ENCODE measurements at regions not wholly inside any gene's neighbourhood (a gene's known extent, or its start where the extent isn't known, plus 50 kb on each side); places are given as distances from the start of the nearest gene placed in this dataset.

DNA sequence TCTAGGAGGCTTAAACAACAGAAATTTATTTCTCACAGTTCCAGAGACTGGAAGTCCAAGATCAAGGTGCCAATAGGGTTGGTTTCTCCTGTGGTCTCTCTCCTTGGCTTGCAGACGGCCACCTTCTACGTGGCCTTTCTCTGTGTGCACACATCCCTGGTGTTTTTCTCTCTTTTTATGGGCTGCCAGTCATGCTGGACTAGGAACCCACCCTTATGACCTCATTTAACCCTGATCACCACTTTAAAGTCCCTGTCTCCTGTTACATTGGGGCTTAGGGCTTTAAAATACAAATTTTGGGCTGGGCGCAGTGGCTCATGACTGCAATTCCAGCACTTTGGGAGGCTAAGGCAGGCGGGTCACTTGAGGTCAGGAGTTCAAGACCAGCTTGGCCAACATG, 157.1 kb downstream of the TLE1 start:
- ATAC-seq (no peak), DNase-seq (no peak)
- in situ Hi-C loops (cut with MboI; ENCODE audit: low sequenced_read_pairs in 4 of 4) = loop anchor here in 1 of 4 donors (5.0 kb wide), 1 partner anchor 150 kb away; no protein-coding TSS in a partner anchor
- H3K9me3 ChIP-seq = no peaks in the 10 kb centered on the region
- H3K27me3 ChIP-seq = no peaks in the 10 kb centered on the region
- H3K4me1 ChIP-seq = peaks cover under 1 to 5% of the 10 kb centered on the region in 2 donors
- H3K27ac ChIP-seq = no peak overlapping the region
- H3K4me3 ChIP-seq = no peak overlapping the region
- intact Hi-C loops (cut with DNase I; ENCODE audit: low total_unique reads) = no loop called here
- TF ChIP-seq POLR2A (IDR thresholded peaks at IDR 0.05) (no peak), CTCF (IDR thresholded peaks at IDR 0.05 in 4 of 5, conservative IDR thresholded peaks at IDR 0.05 in 1 of 5) (no peak)
- no peaks in the 10 kb centered on the region for H3K36me3 ChIP-seq

- H3K27me3 ChIP-seq = no peaks in the 10 kb centered on the region
- DNase-seq (no peak), ATAC-seq (no peak)
- intact Hi-C loops (cut with DNase I; ENCODE audit: low total_unique reads) = no loop called here
- H3K4me3 ChIP-seq = no peak overlapping the region
- no peaks in the 10 kb centered on the region for H3K9me3 ChIP-seq
- no peak for TF ChIP-seq CTCF (IDR thresholded peaks at IDR 0.05 in 4 of 5, conservative IDR thresholded peaks at IDR 0.05 in 1 of 5)
- TF ChIP-seq POLR2A (IDR thresholded peaks at IDR 0.05) = no peak
- in situ Hi-C loops (cut with MboI; ENCODE audit: low sequenced_read_pairs in 4 of 4) = loop anchor here in 1 of 4 donors (5.0 kb wide), 1 partner anchor 151 kb away; no protein-coding TSS in a partner anchor
- no peak overlapping the region for H3K27ac ChIP-seq
- no peaks in the 10 kb centered on the region for H3K36me3 ChIP-seq
- peaks cover 0 to under 1% of the 10 kb centered on the region in 2 donors for H3K4me1 ChIP-seq
Measured at GRCh38 chr9:81531511-81531910, 157.8 kb downstream of the TLE1 start.

- Histone ChIP-seq H3K9me3 (no peaks in the 10 kb centered on the region), H3K27me3 (no peaks in the 10 kb centered on the region), H3K36me3 (no peaks in the 10 kb centered on the region), H3K27ac (no peak overlapping the region), H3K4me1 (no peaks in the 10 kb centered on the region), H3K4me3 (no peak overlapping the region)
- ATAC-seq = no peak
- intact Hi-C loops (cut with DNase I; ENCODE audit: low total_unique reads) = no loop called here
- TF ChIP-seq POLR2A (IDR thresholded peaks at IDR 0.05) (no peak), CTCF (IDR thresholded peaks at IDR 0.05 in 4 of 5, conservative IDR thresholded peaks at IDR 0.05 in 1 of 5) (no peak)
- in situ Hi-C loops (cut with MboI; ENCODE audit: low sequenced_read_pairs in 4 of 4) = loop anchor here in 1 of 4 donors (5.0 kb wide), 1 partner anchor 151 kb away; no protein-coding TSS in a partner anchor
- DNase-seq = no peak
Measured at GRCh38 chr9:81530846-81531245, 158.5 kb downstream of the TLE1 start.

DNA sequence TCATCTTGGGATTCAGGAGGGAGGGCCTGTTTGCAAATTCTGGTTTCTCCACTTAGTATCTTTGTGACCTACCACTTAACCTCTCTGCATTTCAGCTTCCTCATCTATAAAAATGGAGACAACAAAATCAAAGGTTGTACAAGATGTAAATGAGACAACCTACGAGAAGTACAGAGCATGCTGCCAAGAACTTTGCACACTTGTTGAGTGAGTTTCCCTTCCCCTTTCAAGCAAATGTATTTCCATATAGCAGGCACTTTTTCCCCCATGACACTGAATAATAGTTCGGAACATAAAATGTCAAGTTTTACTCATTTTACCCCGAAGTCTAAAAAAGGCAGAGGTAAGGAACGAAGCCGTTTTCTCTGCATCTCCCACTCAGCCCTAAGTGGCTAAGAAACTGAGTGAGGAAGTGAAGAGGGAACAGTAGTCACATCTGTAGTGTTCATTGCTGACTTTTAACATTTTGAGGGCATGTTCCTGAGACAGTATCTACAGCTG, 159.0 kb downstream of the TLE1 start:
- Histone ChIP-seq H3K27ac (no peak overlapping the region), H3K9me3 (no peaks in the 10 kb centered on the region), H3K4me1 (no peaks in the 10 kb centered on the region), H3K27me3 (no peaks in the 10 kb centered on the region), H3K4me3 (no peak overlapping the region), H3K36me3 (no peaks in the 10 kb centered on the region)
- DNase-seq (no peak), ATAC-seq (no peak)
- intact Hi-C loops (cut with DNase I; ENCODE audit: low total_unique reads) = no loop called here
- in situ Hi-C loops (cut with MboI; ENCODE audit: low sequenced_read_pairs in 4 of 4) = loop anchor here in 1 of 4 donors (5.0 kb wide), 1 partner anchor 152 kb away; no protein-coding TSS in a partner anchor
- no peak for TF ChIP-seq CTCF (IDR thresholded peaks at IDR 0.05 in 4 of 5, conservative IDR thresholded peaks at IDR 0.05 in 1 of 5)
- no peak for TF ChIP-seq POLR2A (IDR thresholded peaks at IDR 0.05)
